ENCODE measurements at regions not wholly inside any gene's neighbourhood (a gene's known extent, or its start where the extent isn't known, plus 50 kb on each side); places are given as distances from the start of the nearest gene placed in this dataset.

DNA sequence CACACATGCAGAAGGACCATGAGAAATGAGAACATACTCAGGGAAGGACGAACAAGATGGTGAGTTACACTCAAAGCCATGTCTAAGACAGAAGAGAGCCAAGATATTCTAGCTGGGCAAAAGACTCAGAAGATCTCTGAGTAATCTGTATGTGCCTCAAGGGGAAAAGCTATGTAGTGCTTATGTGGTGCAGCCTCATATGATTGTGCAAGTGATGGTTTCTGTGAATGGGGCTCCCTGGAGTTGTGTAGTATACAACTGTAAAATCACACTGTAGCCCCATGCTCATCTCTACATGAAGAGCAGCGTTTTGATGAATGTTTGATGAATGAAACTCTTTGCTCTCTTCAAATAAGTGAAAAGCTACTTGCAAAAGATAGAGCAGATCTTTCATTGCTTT, 57.5 kb downstream of the OSR1 start:
- DNase-seq = no peak

DNA sequence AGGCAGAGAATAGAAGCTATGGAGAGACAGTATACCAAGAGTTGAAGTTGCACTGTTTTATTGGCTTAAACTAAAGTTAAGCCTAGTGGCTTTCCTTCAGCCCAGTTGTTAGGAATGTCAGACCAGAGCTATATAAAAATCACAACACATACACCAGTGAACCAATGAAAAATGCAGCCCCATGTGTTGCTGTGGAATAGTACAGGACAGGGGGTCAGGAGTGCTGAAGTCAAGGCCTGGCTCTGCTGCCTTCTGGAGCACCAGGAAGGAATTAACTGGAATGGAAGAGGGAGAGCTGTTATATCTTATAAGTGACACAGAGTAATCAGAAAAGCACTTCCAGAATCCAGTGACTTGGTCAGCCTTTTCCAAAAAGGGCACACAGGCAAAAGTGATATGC, 58.9 kb downstream of the OSR1 start:
- DNase-seq = no peak

GRCh38 chr2:19299032-19299431, 59.4 kb downstream of the OSR1 start:
- DNase-seq = no peak

DNA sequence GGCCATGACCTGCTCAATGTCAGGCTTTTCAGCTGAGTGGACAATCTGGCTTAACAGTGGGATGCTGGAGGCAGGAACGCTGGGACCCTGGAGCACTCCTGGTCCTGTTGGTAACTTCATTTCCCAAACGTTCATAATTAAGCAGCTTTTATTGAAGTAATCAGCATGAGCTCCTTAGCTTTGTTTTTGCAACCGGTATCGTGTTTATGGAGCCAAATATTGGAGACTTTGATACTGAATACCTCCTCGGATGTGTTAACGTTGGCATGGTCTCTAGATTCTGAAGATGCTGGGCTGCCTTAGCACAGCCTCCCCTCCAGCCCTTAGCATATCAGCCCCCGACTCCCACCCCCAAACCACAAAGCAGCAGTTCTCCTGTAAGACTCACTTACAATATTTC, 60.7 kb downstream of the OSR1 start:
- DNase-seq = no peak

DNA sequence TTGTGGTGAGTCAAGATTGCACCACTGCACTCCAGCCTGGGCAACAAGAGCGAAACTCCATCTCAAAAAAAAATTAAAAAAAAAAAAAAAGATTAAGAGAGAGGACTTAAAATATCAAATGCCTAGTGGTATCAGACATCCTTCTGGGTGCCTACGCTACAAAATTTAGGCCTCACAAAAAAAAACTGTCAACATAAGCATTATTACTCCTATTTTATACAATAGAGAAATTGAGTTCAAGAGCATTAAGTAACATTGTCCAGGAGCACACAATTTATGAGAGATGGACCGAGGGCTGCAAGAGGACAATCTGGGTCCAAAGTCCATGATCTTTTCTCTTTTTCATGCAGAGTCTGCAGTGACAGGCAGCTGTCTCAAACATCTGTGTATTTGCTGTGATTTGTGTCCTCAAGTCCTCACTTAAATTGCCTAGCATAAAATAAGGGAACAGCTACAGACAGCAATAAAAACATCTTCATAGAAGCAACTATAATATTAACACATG, 62.4 kb downstream of the OSR1 start:
- DNase-seq = no peak

GRCh38 chr2:19292007-19292406, 66.4 kb downstream of the OSR1 start:
- DNase-seq = no peak

DNA sequence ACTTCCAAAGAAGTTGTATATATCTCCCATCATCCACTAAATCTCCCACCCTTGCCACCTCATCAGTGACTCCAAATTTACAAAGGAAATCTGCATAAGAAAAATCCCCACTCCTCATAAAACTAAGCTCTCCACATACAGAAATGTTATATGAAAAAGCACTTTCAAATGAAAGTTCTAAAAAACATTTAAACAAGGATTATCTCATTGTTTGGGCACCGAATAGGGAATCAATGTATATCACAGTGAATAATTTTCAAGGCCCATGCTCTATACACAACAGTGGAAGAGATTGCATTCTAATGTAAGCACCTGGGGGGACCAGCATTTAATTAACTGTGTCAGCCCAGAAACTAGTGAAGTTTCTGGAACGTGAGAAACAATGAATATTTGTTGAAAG, 70.1 kb downstream of the OSR1 start:
- DNase-seq = no peak

- DNase-seq = no peak
These were observed 71.1 kb downstream of the OSR1 start for GRCh38 chr2:19287324-19287723.

DNA sequence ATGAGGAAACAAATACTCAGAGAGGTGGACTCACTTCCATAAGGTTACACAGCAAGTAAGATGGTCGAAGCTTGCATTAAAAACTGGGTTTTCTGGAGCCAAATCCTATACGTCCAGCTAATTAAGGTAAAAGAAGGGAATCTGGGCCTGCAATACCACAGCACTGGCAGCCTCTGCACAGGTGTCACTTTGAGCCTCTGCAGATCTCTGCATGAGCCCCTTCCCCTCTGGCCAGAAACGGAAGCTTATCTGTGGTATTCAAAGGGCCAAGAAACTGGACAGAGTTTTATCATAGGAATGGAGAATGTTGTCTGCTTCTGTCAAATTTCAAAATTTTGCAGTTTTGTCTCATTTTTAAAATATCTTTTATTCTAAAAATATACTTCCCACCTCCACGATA, 76.1 kb downstream of the OSR1 start:
- no peak for DNase-seq

DNA sequence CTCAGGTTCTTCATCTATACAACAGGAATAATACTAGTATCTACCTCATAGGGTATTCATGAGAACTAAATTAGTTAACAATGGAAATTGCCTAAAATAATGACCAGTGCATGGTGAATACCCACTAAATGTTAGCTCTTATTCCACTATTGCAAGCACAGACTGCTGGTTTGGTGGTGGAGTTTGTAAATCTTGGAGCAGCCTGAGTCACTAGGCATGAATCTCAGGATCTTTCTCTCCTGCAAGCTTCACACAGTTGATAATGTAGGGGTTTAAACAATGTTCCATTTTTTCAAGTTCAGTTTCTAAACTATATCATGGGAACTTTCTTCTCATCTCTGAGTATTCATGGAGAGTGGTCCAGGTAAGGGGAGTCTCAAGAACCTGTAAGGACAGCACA, 84.0 kb downstream of the OSR1 start:
- DNase-seq = no peak

DNA sequence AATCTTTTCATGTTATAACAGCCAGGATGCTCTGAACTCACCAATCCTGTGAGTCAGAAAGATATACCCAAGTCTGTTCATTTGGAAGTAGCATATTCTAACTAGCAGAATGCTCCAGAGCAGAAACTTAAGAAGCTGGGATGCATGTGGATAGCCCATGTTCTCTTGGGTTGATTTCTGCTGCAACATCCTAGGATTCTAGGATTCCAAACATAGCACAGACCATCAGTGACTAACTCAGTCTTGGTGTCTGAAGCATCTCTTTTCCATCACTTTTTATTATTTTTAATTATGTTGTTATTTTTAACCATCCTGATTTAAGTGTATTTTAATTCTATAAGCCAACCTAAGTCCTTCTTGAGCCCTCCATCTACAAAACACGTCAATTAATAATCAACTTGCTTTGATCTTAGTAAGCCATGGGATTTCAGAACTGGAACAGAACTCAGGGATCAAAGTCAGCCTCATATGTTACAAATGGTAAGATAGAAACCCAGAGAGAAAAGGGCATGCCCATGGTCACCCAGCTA, 85.4 kb downstream of the OSR1 start:
- DNase-seq = no peak

GRCh38 chr2:19272039-19272438, 86.4 kb downstream of the OSR1 start:
- no peak for DNase-seq

DNA sequence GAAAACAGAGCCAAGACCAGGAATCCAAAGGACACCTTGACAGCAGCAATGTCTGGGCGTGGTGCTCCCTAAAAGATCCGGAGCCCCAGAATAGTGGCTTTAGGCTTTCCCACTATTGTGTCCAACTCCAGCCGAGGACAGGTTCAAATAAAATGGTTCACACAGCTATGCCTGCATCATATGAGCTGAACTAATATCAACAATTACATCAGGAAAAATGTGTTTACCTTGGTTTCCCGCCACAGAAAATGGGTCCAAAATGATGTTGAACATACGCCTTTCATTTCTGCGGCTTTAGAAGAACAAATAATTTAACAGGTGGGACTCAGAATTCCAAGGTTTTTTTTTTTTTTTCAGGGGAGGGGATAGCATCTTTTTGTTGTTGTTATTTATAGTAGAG, 93.6 kb downstream of the OSR1 start:
- no peak for DNase-seq

DNA sequence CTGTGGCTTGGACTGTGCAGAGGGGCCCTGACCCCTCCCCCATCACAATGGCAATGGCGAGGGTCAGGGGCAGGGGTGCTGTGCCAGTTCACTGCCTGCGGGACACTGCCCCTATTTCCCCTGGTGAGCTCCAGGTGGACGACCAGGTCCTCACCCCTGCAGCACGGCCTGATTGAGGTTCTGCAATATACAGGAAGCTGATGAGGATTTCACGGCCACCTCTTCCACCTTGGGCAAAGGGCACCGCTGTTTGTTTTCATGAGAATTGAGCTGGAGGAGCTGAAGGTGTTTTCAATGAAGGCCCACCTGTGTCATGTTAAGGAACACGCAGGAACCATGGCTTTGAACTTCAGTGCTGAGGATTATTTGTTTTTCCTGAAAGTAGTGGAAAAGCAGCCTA, 96.3 kb downstream of the OSR1 start:
- no peak for DNase-seq

- DNase-seq = no peak
These were observed 97.4 kb downstream of the OSR1 start for GRCh38 chr2:19261061-19261460.

- no peak for DNase-seq
These were observed 102.3 kb downstream of the OSR1 start for GRCh38 chr2:19256121-19256601.

DNA sequence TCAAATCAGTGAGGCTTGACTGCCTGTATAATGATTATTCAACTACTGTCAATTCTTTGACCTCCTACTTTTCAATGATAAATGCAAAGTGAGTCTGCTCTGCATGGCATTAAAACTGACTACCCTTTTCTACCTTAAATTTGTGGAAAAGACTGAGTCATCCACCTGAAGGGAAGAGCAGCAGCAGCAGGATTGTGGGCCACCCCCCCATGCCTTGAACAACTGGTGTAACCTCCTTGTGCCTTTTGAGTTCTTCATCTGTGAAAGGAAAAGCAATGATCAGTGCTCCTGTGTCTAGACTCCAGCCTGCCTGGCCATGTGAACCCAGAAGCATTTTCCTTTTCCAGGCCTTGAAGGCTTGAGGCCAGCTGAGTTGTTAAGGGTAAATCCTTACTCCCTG, 102.9 kb downstream of the OSR1 start:
- no peak for DNase-seq

DNA sequence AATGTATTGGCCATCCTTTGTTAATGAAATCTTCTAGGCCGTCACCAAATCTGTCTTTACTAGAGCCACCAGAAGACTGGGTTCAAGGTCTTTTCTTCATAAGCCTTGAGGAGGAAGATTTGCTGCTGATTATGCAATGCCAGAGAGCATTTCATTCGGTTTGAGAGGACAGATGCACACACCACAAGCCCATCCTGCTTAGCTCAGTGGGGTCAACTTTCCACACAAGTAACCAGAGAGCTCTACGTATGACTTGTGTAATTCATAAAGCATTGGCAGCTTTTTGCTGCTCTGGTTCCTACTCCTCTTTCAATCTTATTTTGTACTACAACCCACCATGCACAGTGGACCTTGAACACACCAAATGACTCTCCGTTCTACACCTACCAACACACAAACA, 106.9 kb downstream of the OSR1 start:
- no peak for DNase-seq

- DNase-seq = no peak
These were observed 107.5 kb downstream of the OSR1 start for GRCh38 chr2:19250906-19251305.

DNA sequence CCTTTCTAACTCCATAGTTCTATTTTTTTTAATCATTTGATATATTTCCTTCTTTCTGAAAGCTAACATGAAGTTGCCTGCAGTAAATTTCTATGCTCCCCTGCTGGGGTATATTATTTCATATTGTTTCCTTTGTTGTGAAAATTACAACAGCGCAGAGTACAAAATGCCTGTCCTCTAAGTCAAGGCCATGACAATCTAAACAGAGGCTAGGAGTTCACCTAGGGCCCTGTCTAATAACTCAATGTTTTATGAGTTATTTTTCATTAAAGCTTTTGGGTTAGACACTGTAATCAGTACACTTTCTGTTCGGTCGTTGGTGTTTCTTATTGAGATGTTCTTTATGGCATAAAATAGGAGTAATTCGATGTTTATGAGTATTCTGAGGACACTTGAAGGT, 111.2 kb downstream of the OSR1 start:
- DNase-seq = no peak

GRCh38 chr2:19246496-19246895, 111.9 kb downstream of the OSR1 start:
- DNase-seq = no peak

DNA sequence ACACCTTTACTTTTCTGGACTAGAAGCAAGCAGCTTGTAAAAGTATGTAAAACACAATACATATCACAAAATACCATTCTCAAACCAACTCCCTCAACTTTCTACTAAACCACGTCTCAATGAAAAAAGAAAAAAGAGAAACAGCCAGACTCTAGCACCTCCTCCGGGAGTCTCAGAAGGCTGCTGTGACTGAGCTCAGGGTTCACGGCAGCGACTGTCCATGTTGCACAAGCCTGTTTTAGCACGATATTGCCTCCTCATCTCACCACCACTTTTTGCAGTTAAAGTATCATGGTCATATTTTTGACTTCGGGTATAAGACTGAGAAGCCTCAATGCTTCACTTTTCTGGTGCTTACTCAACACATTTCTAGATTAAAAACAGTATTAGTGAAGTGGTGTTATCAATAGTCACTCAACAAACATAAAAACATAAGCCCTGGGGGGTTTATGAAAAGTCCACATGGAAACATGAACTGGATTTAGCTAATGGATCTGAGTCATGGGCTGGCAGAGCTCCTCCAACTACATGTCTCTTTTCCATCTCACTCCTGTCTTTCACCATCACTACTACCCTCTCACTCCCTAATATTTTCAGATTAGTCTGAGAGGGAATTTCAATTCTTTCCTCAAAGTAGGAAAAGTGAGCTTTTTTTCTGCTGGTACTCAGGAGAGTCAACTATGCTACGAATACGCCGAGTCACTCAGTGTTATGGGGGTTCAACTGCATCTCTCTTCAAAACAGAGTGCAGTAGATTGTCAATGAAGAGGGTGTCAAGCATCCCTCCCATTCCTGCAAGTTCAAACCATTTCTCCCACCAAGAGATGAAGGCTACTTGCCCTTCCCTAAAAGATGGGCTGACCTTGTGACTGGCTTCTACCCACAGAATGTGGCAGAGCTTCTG, 113.7 kb downstream of the OSR1 start:
- DNase-seq = no peak

DNA sequence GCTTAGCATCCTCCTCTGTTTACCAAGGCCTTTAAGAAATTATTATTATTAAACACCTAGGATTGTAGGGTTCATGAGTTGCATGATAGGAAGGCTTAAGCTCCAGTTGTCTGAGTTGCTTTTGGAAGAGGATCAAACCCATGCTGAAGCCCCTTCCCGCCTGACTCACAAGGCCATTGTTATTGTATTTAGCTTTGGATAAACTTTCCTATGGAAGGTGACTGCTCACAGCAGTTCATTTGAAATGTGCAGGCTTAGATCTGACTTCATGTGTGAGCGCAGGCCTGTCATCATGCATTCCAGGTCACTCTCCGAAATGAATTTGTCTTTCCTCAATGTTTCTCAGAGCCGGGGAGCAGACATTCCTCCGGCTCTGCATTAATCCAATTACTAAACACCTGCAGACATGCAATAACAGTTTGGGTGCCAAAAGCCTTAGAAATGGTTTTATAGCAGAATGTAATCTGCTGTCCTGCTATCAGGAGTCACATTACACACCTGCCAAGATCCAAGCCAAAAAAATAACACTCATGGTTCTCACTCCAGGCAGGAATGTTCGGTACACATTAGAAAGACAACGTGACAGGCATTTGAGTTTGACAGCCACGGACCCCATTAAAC, 119.9 kb downstream of the OSR1 start:
- DNase-seq = no peak

DNA sequence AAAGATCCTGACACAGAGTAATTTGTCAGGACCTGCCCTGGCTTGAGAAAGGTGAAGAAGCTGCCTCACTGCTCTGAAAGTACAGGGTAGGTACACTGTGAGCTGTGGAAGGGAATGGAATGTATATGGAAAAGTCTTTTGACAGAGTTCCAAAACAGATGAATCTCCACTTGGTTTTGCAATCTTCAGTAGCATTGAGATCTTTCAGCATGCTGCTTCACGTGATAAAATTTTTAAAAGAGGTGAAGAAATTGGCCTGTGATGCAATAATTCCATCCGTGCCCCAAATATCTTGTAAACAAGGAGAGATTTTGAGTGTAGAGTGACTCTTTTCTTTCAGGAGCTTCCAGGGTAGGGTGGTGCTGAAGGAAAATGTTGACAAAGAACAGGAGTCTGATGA, 123.1 kb downstream of the OSR1 start:
- no peak for DNase-seq

Data from NCI-H748 treated with DMSO at 0.1 percent for 48 hours (cell line).